Skeletal muscle satellite cell (primary cell): ENCODE measurements at regions not wholly inside any gene's neighbourhood (a gene's known extent, or its start where the extent isn't known, plus 50 kb on each side); places are given as distances from the start of the nearest gene placed in this dataset.

Experiments used
- H3K27me3 ChIP-seq: 2 replicates; pipeline ENCODE4 v1.7.0; 2013; ENCODE audit warnings: low read length; ENCODE audit not compliant: control insufficient read depth, insufficient read depth
- H3K36me3 ChIP-seq: 2 replicates; pipeline ENCODE4 v1.7.0; 2013; ENCODE audit warnings: mild to moderate bottlenecking, control low read depth, low read length; ENCODE audit not compliant: insufficient read depth
- H3K4me1 ChIP-seq: 2 replicates; pipeline ENCODE4 v1.7.0; 2013; ENCODE audit warnings: low read length; ENCODE audit not compliant: control insufficient read depth, insufficient read depth
- H3K4me2 ChIP-seq: 2 replicates; pipeline ENCODE4 v1.7.0; 2013; ENCODE audit warnings: mild to moderate bottlenecking, low read length
- H3K4me3 ChIP-seq: 2 replicates; pipeline ENCODE4 v1.7.0; 2013; ENCODE audit warnings: low read length
- H3K9ac ChIP-seq: 2 replicates; pipeline ENCODE4 v1.7.0; 2013; ENCODE audit warnings: mild to moderate bottlenecking, low read depth, low read length, moderate library complexity
- H3K9me3 ChIP-seq: replicated peaks from 2 replicates; pipeline ENCODE4 v1.7.0; 2013; ENCODE audit warnings: mild to moderate bottlenecking, control low read depth, low read length

DNA sequence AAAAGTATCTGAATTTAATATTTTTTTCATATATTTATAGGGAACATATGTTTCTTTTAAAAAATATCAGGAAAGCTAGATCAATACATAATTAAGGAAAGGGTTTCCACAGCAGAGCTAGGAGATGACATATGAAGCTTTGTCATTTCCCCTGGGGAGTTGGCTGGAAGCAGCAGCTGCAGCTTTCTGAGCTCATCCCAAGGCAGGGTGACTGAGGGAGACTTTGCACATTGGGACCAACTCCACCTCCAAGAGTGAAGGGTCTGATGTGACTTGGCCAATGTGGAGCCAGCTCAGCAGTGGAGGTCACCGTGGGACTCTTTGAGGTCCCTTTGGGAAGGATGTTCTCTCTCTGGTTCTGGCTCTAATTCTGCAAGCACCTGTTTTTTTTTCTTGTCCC, 315.1 kb downstream of the RDH14 start:
- H3K4me1 ChIP-seq: no peaks in the 10 kb centered on the region
- no peaks in the 10 kb centered on the region for H3K27me3 ChIP-seq
- no peaks in the 10 kb centered on the region for H3K9me3 ChIP-seq
- H3K36me3 ChIP-seq: no peaks in the 10 kb centered on the region
- H3K9ac ChIP-seq: no peak overlapping the region
- H3K4me3 ChIP-seq: no peak overlapping the region
- H3K4me2 ChIP-seq: no peak overlapping the region

DNA sequence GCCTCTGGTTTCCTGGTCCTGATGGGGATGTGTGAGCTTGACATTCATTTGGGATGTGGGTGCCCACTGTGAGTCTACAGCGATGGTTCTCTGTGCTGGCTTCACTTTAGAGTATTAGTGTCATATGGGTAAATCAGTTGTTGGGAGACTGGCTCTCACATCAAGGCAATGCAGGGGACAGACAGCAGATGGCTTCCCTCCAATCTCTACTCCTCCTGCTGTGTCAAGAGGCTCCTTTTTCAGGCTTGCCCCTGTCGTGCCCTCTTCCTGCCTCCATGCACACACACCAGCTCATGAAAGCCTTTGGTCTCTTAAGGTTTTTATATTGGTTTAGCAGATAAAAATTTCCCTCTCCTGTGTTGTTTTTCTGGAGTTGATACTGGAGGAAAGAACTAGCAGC, 315.6 kb downstream of the RDH14 start:
- H3K27me3 ChIP-seq: no peaks in the 10 kb centered on the region
- no peak overlapping the region for H3K4me2 ChIP-seq
- no peaks in the 10 kb centered on the region for H3K36me3 ChIP-seq
- H3K4me1 ChIP-seq: no peaks in the 10 kb centered on the region
- H3K9me3 ChIP-seq: no peaks in the 10 kb centered on the region
- H3K9ac ChIP-seq: no peak overlapping the region
- no peak overlapping the region for H3K4me3 ChIP-seq

DNA sequence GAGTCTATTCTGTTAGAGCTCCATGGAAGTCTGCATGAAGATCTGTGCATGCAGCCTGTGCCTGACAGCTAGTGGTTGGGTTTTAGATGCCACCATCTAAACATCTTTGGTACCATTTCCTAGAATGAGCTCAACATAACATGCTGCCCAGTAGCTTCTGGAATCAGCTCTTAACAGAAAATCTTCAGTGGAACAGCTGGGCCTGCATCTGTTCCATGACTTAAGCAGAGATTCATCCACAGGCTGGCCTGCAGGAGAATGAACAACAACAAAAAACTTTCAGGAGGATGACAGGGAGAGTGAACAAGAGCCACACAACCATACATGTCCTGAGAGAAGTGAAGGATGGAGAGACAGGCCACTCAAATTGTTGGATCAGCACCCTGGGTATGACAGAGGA, 316.6 kb downstream of the RDH14 start:
- Histone ChIP-seq H3K4me1 (no peaks in the 10 kb centered on the region), H3K36me3 (no peaks in the 10 kb centered on the region), H3K4me2 (no peak overlapping the region), H3K9ac (no peak overlapping the region), H3K9me3 (no peaks in the 10 kb centered on the region), H3K27me3 (no peaks in the 10 kb centered on the region), H3K4me3 (no peak overlapping the region)

DNA sequence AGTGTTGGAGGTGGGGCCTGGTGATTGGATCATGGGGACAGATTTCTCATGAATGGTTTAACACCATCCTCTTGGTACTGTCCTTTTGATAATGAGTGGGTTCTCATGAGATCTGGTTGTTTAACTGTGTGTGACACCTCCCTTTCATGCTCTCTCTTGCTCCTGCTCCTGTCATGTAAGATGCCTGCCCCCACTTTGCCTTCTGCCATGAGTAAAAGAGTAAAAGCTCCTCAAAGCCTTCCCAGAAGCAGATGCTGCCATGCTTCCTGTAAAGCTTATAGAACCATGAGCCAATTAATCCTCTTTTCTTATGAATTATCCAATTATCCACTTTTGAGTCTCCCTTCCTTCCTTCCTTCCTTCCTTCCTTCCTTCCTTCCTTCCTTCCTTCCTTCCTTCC, 317.7 kb downstream of the RDH14 start:
- Histone ChIP-seq H3K4me2 (no peak overlapping the region), H3K9ac (no peak overlapping the region), H3K36me3 (no peaks in the 10 kb centered on the region), H3K4me1 (no peaks in the 10 kb centered on the region), H3K9me3 (no peaks in the 10 kb centered on the region), H3K27me3 (no peaks in the 10 kb centered on the region), H3K4me3 (no peak overlapping the region)

DNA sequence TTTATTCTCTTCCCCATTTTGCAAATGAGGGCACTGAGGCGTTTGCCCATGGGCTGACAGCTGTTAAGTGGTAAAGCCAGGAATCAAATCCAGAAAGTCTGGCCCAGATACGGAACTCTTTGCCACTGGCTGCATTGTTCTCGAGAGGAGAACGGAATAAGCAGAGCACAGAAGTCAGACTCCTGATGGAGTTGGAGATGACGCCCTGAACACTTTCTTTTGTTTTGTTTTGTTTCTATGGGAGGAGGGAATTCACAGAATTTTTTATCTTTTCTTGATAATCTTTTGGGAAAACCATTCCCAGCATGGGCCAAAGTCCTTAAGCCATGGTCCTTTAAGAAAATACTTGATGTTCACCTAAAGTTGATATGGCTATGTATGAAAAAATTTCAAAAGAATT, 322.2 kb downstream of the RDH14 start:
- Histone ChIP-seq H3K9ac (no peak overlapping the region), H3K4me3 (no peak overlapping the region), H3K4me1 (no peaks in the 10 kb centered on the region), H3K27me3 (no peaks in the 10 kb centered on the region), H3K4me2 (no peak overlapping the region), H3K36me3 (no peaks in the 10 kb centered on the region), H3K9me3 (no peaks in the 10 kb centered on the region)

DNA sequence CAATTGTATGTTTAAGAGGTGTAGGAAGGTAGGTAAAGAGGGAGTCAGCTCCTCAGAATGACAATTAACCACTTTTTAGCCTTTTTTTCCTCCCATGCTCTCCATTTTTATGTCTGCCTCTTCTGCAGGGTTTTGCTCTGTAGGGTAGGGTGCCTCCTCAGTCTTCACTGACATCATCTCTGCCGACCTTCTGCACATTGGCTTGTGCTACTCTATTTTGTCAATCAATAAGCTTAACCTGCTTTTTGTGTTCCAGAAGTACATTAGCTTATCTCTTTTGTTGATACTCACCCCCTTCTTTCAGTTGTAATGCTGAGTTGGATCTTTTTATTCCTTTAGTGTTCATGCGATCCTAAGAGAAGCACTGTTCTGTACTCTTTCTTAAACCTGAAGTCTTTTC, 323.2 kb downstream of the RDH14 start:
- no peaks in the 10 kb centered on the region for H3K27me3 ChIP-seq

DNA sequence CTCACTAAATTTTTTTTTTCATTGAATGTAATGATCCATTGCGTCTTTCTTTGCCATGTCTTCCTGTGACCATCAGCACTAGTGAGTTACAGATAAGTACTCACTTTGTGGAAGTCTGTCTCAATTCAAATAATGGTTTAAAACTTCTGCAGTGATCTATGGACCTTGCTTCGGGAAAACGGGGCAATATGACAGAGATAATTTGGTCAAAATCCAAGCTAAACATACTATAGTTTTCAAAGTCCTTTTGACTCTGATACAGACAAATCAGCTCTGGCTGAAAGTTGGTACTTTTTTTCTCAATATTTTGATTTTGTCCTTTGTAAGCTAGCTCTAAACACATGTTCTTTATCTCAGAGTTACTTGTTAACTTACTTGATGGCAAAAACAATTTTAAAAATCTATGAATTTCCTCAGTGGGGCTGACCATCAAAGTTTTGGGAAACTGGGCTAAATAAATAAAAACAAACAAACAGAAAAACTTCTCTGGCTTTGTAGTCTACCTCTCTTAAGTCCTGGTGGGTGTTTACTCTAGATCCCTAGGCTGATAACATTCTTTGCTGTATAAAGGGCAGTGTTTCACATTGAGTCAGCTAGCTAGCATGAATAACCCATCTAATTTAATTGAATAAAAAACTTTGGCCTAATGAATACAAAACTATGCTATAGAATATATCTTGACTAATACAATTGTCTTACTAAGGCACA, 327.6 kb downstream of the RDH14 start:
- no peaks in the 10 kb centered on the region for H3K9me3 ChIP-seq
- no peaks in the 10 kb centered on the region for H3K4me1 ChIP-seq
- H3K36me3 ChIP-seq: no peaks in the 10 kb centered on the region
- H3K27me3 ChIP-seq: no peaks in the 10 kb centered on the region
- no peak overlapping the region for H3K9ac ChIP-seq
- H3K4me2 ChIP-seq: no peak overlapping the region
- no peak overlapping the region for H3K4me3 ChIP-seq

More for the DNA sequence above, 323.2 kb downstream of the RDH14 start:
- Histone ChIP-seq H3K4me2 (no peak overlapping the region), H3K36me3 (no peaks in the 10 kb centered on the region), H3K9me3 (no peaks in the 10 kb centered on the region), H3K9ac (no peak overlapping the region), H3K4me1 (no peaks in the 10 kb centered on the region), H3K4me3 (no peak overlapping the region)

DNA sequence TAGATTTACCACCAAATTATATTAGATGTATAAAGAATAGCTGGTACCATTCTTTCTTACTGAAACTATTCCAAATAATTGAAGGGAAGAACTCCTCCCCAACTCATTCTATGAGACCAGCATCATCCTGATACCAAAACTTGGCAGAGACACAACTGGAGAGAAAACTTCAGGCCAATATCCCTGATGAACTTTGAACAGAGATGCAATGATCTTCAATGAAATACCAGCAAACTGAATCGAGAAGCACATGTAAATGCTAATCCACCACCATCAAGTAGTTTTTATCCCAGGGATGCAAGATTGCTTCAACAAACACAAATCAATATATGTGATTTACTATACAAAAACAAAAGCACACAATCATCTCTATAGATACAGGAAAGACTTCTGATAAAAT, 329.8 kb downstream of the RDH14 start:
- Histone ChIP-seq H3K9ac (no peak overlapping the region), H3K4me3 (no peak overlapping the region), H3K4me2 (no peak overlapping the region), H3K36me3 (no peaks in the 10 kb centered on the region), H3K27me3 (no peaks in the 10 kb centered on the region), H3K9me3 (no peaks in the 10 kb centered on the region), H3K4me1 (no peaks in the 10 kb centered on the region)

DNA sequence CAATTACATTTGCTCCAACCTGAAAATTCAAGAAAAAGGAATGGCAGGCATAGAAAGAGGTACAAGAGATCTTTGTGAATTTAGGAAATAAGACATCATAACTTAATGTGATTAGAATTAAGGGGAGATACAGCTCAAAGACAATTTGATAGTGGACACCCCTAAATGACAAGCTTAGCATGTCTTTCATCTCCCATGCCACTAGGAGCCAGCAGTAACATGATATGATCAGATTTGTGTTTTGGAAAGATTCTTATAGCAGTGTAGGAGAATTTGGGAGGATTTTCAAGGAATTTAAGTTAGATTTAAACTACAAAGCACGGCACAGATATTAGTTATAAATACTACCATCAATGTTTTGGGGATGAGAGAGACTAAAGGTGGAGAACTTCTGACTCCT, 340.8 kb downstream of the RDH14 start:
- Histone ChIP-seq H3K36me3 (no peaks in the 10 kb centered on the region), H3K4me3 (no peak overlapping the region), H3K27me3 (no peaks in the 10 kb centered on the region), H3K4me1 (no peaks in the 10 kb centered on the region), H3K4me2 (no peak overlapping the region), H3K9ac (no peak overlapping the region), H3K9me3 (no peaks in the 10 kb centered on the region)

DNA sequence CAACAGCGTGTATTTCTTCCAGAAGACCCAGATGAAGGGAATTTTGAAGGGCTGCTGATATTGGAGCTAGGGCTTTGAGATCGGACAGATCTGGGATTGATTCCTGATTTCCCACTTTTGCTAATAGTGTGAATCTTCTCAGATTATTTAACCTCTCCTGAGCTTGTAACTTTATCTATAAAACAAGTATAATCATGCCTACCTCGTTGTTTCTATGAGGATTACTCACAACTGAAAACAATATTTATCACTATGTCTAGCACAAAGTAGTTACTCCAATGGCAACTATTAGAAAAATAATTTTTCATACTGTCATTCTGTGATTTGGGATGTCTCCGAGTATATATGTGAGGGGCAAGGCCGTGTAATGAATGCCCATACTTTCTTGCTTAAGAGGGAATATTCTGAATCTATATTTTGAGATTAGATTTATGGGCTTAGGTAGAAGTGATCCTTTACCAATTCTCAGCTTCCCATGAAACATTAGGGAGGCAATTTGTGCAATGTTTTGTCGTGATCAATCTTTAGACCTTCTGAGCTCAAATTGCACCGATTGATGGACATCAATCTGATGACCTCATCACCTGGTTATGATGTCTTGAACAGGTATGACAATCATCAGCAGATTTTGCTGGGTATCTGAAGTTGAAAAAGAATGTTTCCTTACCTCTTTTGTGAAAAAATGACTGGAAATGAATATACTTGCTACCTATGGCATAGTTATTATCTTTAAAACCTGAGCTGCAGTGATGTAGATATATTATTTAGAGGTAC, 339.9 kb downstream of the KCNS3 start:
- Histone ChIP-seq H3K9me3 (no peaks in the 10 kb centered on the region), H3K9ac (no peak overlapping the region), H3K27me3 (no peaks in the 10 kb centered on the region), H3K4me1 (no peaks in the 10 kb centered on the region), H3K4me2 (no peak overlapping the region), H3K36me3 (no peaks in the 10 kb centered on the region), H3K4me3 (no peak overlapping the region)

DNA sequence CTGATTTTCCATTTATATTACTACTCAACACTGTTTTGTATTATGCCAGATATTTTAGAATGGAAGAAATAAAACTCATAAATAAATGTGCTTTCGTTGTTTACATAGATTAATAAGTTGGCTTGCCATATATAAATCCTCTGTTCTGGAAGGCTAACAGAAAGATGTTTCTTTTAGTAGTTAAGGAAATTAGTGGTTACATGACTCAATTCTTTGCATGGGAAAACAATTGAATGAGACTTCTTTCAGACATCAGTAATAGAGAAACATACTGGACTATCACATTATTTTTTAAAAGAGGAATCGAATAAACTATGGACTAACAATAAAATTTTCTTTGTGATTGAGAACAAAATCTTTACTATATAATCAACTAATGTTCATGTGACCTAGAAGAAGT, 336.5 kb downstream of the KCNS3 start:
- Histone ChIP-seq H3K9ac (no peak overlapping the region), H3K4me1 (no peaks in the 10 kb centered on the region), H3K4me3 (no peak overlapping the region), H3K9me3 (no peaks in the 10 kb centered on the region), H3K36me3 (no peaks in the 10 kb centered on the region), H3K4me2 (no peak overlapping the region), H3K27me3 (no peaks in the 10 kb centered on the region)

DNA sequence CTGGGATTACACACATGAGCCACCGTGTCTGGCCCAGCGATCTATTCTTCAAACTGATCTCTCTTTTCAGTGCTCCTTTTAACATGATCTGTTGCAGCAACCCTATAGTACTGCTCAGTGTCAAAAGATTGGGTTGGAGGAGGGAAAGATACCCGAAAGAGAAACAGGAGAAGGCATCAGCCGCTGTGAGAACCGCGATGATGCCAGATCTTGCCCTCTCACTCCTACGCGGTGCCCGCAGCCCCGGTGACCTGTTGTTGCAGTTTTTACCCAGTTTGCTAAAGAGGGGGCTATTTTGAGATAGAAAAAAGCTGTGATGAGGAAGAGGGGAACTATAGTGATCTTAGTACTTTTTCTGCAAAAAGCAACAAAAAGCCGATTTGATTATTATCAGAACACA, 335.5 kb downstream of the KCNS3 start:
- Histone ChIP-seq H3K27me3 (no peaks in the 10 kb centered on the region), H3K36me3 (no peaks in the 10 kb centered on the region), H3K4me3 (no peak overlapping the region), H3K4me2 (no peak overlapping the region), H3K9me3 (no peaks in the 10 kb centered on the region), H3K9ac (no peak overlapping the region), H3K4me1 (peaks cover 3% of the 10 kb centered on the region)
